Neutrophil (primary cell): ENCODE measurements at regions not wholly inside any gene's neighbourhood (a gene's known extent, or its start where the extent isn't known, plus 50 kb on each side); places are given as distances from the start of the nearest gene placed in this dataset.
"Not testable (repeated sequence)": the region's sequence is repeated elsewhere in the genome, so short reads cannot be mapped to it uniquely, and the experiment has no call there.

Experiments
- H3K27ac ChIP-seq: fragments of 200-600 bp; sonication (generic); 2 replicates; pipeline ENCODE4 v1.5.1; 2016; ENCODE audit warnings: mild to moderate bottlenecking, moderate library complexity
- H3K27me3 ChIP-seq: fragments of 200-600 bp; sonication (generic); 2 replicates; pipeline ENCODE4 v1.6.0; 2016; ENCODE audit warnings: mild to moderate bottlenecking
- H3K36me3 ChIP-seq: fragments of 200-600 bp; sonication (generic); 2 replicates; pipeline ENCODE4 v1.5.1; 2017
- H3K4me1 ChIP-seq, 2 experiments: fragments of 200-600 bp in 1 of 2; sonication (generic) in 1 of 2; 1 replicate in 1 of 2; 2 replicates in 1 of 2; pipeline versions ENCODE4 v1.5.1 to v1.6.1; 2013 to 2016; ENCODE audit warnings: low read depth in 1 of 2, low read length in 1 of 2, mild to moderate bottlenecking in 1 of 2, moderate library complexity in 1 of 2; ENCODE audit not compliant: control insufficient read depth in 1 of 2, insufficient read depth in 1 of 2
- H3K4me3 ChIP-seq, 2 experiments: fragments of 200-600 bp in 1 of 2; sonication (generic) in 1 of 2; 1 replicate in 1 of 2; 2 replicates in 1 of 2; pipeline ENCODE4 v1.5.1; 2013 to 2016; ENCODE audit warnings: low read depth in 1 of 2, low read length in 1 of 2, mild to moderate bottlenecking in 1 of 2, moderate library complexity in 1 of 2
- H3K9me3 ChIP-seq: fragments of 200-600 bp; sonication (generic); 2 replicates; pipeline ENCODE4 v1.5.1; 2016
- CTCF ChIP-seq: fragments of 200-600 bp; sonication (generic); IDR thresholded peaks from 2 replicates; pipeline ENCODE4 v1.5.1; 2016; ENCODE audit warnings: antibody characterized with exemption

- Histone ChIP-seq H3K4me3 (no peak overlapping the region), H3K27me3 (no peaks in the 10 kb centered on the region), H3K36me3 (no peaks in the 10 kb centered on the region), H3K4me1 (no peaks in the 10 kb centered on the region), H3K27ac (no peak overlapping the region), H3K9me3 (no peaks in the 10 kb centered on the region)
- TF ChIP-seq CTCF = no peak
Measured at GRCh38 chr19:20367811-20368294, 197.7 kb downstream of the ZNF737 start.

DNA sequence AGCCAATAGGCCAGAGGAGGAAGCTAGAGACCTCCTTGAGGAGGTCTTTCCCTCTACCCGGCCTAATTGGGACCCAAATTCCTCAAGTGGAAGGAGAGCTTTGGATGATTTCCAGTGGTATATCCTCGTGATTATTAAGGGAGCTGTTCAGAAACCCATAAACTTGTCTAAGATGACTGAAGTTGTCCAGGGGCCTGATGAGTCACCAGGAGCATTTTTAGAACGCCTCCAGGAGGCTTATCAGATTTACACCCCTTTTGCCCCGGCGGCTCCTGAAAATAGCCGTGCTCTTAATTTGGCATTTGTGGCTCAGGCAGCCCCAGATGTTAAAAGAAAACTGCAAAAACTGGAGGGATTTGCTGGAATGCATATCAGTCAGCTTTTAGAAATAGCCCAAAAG is 198.1 kb downstream of the ZNF486 start:
- Histone ChIP-seq H3K27me3 (no peaks in the 10 kb centered on the region), H3K36me3 (no peaks in the 10 kb centered on the region), H3K4me1 (no peaks in the 10 kb centered on the region), H3K27ac (no peak overlapping the region), H3K4me3 (no peak overlapping the region), H3K9me3 (no peaks in the 10 kb centered on the region)
- no peak for TF ChIP-seq CTCF

DNA sequence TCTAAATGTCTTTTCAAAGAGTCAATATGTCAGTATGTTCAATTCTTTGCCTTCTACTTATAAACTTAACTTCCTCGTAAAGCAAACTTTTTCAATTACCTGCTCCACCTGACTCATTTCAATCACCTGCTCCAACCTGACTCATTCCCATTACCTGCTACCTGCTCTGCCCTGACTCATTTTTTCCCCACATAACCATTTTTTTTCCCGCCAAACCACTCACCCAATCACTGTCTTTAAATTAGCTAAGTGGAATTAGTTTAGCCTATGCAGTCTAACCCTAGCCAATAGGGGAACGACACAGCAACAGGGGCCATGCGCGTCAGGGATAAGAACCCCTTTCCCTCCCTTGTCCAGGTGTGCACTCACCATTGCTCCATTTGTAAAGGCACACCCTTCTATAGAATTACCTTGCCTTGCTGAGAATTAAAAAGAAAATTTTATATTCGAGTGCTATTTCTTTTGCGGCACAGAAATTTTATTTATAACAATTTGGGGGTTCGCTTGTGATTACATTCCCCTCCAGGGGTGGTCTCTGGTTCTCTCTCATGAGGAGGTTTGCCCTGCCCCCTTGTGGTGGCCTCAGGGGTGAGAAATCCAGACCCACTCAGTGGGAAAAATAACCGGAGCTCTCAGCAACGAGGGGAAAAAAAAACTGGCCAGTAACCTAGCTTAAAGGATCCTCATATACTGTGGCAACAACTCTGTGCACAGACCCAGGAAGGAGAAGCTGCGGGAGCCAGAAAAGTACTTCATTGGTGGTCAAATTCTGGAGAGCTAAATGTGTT is 193.1 kb downstream of the ZNF486 start:
- Histone ChIP-seq H3K27me3 (no peaks in the 10 kb centered on the region), H3K4me3 (no peak overlapping the region), H3K27ac (no peak overlapping the region), H3K9me3 (peaks cover 5% of the 10 kb centered on the region), H3K4me1 (no peaks in the 10 kb centered on the region), H3K36me3 (no peaks in the 10 kb centered on the region)
- TF ChIP-seq CTCF = no peak

- H3K9me3 ChIP-seq = not testable (repeated sequence)
Measured at GRCh38 chr19:20358841-20359465, 191.9 kb downstream of the ZNF486 start.

DNA sequence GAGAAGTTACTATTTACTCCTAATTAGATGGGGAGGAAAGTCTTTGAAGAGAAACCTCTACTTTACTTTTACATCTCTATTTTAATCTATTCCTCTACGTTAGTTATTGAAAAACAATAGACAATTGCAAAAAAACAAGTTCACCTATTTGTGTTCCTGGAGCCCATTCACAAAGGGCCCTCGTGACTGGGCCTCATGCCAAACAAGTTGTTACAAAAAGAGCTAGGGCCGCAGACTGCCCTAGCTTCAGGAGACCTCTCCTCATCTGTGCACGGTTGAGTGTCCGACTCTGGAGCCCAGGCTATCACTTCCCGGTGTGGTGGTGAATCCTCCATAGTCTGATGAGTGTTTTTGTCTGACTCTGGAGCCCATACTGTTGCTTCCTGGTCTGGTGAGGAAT is 190.9 kb downstream of the ZNF486 start:
- TF ChIP-seq CTCF = no peak
- no peak overlapping the region for H3K4me3 ChIP-seq
- no peak overlapping the region for H3K27ac ChIP-seq
- peaks cover 5% of the 10 kb centered on the region for H3K9me3 ChIP-seq
- H3K4me1 ChIP-seq = no peaks in the 10 kb centered on the region
- H3K36me3 ChIP-seq = no peaks in the 10 kb centered on the region
- no peaks in the 10 kb centered on the region for H3K27me3 ChIP-seq

More at GRCh38 chr19:20358841-20359465, 191.9 kb downstream of the ZNF486 start:
- H3K4me3 ChIP-seq, H3K27me3 ChIP-seq, H3K4me1 ChIP-seq, H3K36me3 ChIP-seq, H3K27ac ChIP-seq: not testable (repeated sequence)

GRCh38 chr19:20351244-20351643 is 184.2 kb downstream of the ZNF486 start:
- Histone ChIP-seq H3K27ac (no peak overlapping the region), H3K9me3 (peaks cover 11% of the 10 kb centered on the region)

More at GRCh38 chr19:20351244-20351643, 184.2 kb downstream of the ZNF486 start:
- no peak for TF ChIP-seq CTCF
- Histone ChIP-seq H3K4me1 (no peaks in the 10 kb centered on the region), H3K36me3 (no peaks in the 10 kb centered on the region), H3K27me3 (no peaks in the 10 kb centered on the region), H3K4me3 (no peak overlapping the region)
